GM23248 (cell line): ENCODE measurements at regions not wholly inside any gene's neighbourhood (a gene's known extent, or its start where the extent isn't known, plus 50 kb on each side); places are given as distances from the start of the nearest gene placed in this dataset.

Source experiments
- EZH2 ChIP-seq: fragments of 200-600 bp; sonication (generic); IDR thresholded peaks from 2 replicates; pipeline ENCODE4 v1.6.1; 2018; ENCODE audit warnings: antibody characterized with exemption, mild to moderate bottlenecking; ENCODE audit not compliant: insufficient read depth, poor library complexity, severe bottlenecking
- EZH2phosphoT487 ChIP-seq: fragments of 200-600 bp; sonication (generic); IDR thresholded peaks from 2 replicates; pipeline ENCODE4 v1.6.1; 2018; ENCODE audit warnings: antibody characterized with exemption, moderate library complexity, mild to moderate bottlenecking, low read depth; ENCODE audit not compliant: insufficient read depth

DNA sequence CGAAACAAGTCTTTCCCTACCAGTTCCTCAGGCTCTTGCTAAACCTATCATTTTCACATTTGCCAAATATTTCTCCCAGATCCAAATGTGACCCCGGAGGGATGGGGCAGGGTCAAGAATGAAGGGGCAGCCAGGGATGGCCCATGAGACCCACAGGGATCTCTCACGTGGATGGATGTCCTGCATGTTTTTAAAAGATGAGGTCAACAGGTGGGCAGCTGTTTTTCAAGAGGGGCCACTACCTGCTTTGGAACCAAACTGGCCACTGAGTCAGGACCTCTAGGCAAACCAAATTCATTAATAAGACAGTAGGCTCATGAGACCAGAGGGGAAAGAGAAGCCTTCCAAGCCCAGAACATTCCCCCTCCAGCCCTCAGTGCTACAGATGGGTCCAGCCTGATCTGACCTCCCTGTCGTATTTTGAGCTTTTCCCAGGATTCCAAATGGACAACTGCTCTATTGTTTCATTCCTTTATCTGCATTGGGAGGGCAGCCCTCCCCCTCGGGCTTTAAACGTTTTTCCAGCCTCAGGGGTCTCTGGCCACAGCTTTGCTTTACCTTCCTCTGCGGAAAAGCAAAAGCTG is 252.5 kb upstream of the IRF2BP2 start:
- no peak for TF ChIP-seq EZH2phosphoT487
- TF ChIP-seq EZH2 = no peak
